ENCODE measurements at regions not wholly inside any gene's neighbourhood (a gene's known extent, or its start where the extent isn't known, plus 50 kb on each side); places are given as distances from the start of the nearest gene placed in this dataset.

DNA sequence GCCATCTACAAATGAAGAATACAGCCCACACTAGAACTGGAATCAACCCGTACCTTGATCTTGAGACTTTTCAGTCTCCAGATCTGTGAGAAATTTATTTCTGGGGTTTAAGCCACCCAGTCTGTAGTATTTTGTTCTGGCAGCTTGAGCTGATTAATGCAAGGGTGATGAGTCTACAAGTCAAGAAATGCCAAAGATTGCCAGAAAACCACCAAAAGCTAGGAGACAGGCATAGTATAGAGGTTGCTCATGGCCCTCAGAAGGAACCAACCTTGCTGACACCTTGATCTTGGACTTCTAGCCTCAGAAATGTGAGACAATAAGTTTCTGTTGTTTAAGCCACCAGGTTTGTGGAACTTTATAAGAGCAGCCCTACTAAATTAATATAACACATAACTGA, 428.2 kb upstream of the KLF12 start:
- Histone ChIP-seq H3K27ac (replicated peaks in 1 of 4) (no peak overlapping the region), H3K4me1 (no peaks in the 10 kb centered on the region), H3K36me3 (no peaks in the 10 kb centered on the region), H3K27me3 (no peaks in the 10 kb centered on the region), H3K4me3 (no peak overlapping the region), H3K9me3 (no peaks in the 10 kb centered on the region)
- no peak for TF ChIP-seq EP300 (IDR thresholded peaks at IDR 0.05)
- TF ChIP-seq, protein P1, sequence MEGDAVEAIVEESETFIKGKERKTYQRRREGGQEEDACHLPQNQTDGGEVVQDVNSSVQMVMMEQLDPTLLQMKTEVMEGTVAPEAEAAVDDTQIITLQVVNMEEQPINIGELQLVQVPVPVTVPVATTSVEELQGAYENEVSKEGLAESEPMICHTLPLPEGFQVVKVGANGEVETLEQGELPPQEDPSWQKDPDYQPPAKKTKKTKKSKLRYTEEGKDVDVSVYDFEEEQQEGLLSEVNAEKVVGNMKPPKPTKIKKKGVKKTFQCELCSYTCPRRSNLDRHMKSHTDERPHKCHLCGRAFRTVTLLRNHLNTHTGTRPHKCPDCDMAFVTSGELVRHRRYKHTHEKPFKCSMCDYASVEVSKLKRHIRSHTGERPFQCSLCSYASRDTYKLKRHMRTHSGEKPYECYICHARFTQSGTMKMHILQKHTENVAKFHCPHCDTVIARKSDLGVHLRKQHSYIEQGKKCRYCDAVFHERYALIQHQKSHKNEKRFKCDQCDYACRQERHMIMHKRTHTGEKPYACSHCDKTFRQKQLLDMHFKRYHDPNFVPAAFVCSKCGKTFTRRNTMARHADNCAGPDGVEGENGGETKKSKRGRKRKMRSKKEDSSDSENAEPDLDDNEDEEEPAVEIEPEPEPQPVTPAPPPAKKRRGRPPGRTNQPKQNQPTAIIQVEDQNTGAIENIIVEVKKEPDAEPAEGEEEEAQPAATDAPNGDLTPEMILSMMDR (IDR thresholded peaks at IDR 0.05): no peak
- TF ChIP-seq POLR2AphosphoS5 (IDR thresholded peaks at IDR 0.05): no peak
- no peak for TF ChIP-seq POLR2A (IDR thresholded peaks at IDR 0.05; ENCODE audit: low read depth)
- intact Hi-C loops (cut with DNase I): no loop called here
- 100% methylated on average over 1 of the region's 1 CpG for WGBS
- no peak for DNase-seq (ENCODE audit: extremely low spot score)

DNA sequence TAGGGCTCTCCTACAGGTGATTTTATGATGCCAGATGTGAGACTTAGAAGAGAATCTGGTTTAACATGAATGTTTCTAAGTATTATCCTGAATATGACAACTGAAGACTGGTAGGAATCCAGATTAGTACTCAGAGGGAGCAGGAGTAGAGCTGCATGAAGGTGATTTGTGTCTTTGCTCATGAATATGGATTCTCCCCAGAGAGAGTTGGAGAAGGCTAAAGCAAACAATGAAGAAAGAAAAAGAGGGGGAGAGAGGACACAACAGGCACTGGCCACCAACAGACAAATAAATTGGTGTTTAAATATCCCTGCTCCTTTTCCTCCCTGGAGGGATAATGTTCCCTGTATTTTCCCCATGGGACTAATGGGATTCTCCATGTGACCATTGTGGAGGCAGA, 427.0 kb upstream of the KLF12 start:
- Histone ChIP-seq H3K4me3 (no peak overlapping the region), H3K27me3 (no peaks in the 10 kb centered on the region), H3K9me3 (no peaks in the 10 kb centered on the region), H3K36me3 (no peaks in the 10 kb centered on the region), H3K4me1 (no peaks in the 10 kb centered on the region), H3K27ac (replicated peaks in 1 of 4) (no peak overlapping the region)
- intact Hi-C loops (cut with DNase I): no loop called here
- TF ChIP-seq, protein P1 (IDR thresholded peaks at IDR 0.05): no peak
- no peak for TF ChIP-seq EP300 (IDR thresholded peaks at IDR 0.05)
- no peak for TF ChIP-seq POLR2AphosphoS5 (IDR thresholded peaks at IDR 0.05)
- no peak for TF ChIP-seq POLR2A (IDR thresholded peaks at IDR 0.05; ENCODE audit: low read depth)
- no peak for DNase-seq (ENCODE audit: extremely low spot score)

DNA sequence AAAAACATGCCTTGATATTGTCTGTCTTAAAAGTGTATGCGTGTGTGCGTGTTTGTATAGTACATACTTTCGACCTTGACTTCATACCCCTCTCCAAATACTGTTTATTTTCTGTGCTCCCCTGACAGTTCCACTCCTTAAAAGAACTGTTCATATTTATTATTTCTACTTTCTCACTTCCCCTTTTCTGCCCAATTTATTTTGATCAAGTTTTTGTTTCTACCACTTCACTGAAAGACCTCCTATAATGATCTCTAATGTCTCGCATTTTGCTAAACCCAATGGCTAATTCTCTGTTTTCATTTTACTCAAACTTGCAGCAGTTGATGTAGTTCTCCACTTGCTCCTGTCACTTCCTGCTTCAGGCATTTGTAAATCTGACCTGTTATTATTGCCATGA, 426.1 kb upstream of the KLF12 start:
- 92% methylated on average over 4 of the region's 4 CpGs for WGBS

DNA sequence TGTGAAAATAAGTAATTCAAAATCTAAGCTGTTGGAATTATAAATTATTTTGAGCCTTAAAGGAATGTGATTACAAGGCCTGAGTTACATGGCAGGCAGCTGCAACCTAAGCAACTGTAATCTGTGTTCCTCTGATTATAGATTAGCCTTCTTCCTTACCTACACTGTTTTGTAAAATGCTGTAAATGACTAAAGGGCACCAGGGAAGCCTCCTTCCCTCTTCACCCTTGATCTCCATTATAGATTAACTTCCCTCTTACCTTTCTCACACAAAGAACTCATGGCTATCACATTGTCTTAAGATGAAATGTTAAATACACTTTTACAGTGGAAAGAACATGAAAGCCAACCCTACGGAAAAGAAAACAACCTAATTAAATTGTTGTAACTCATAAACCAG, 423.7 kb upstream of the KLF12 start:
- intact Hi-C loops (cut with DNase I): no loop called here

More for the DNA sequence above, 426.1 kb upstream of the KLF12 start:
- Histone ChIP-seq H3K36me3 (no peaks in the 10 kb centered on the region), H3K9me3 (no peaks in the 10 kb centered on the region), H3K4me1 (no peaks in the 10 kb centered on the region), H3K27me3 (no peaks in the 10 kb centered on the region), H3K27ac (replicated peaks in 1 of 4) (no peak overlapping the region), H3K4me3 (no peak overlapping the region)
- no peak for DNase-seq (ENCODE audit: extremely low spot score)
- intact Hi-C loops (cut with DNase I): no loop called here
- TF ChIP-seq POLR2A (IDR thresholded peaks at IDR 0.05; ENCODE audit: low read depth) (no peak), POLR2AphosphoS5 (IDR thresholded peaks at IDR 0.05) (no peak), EP300 (IDR thresholded peaks at IDR 0.05) (no peak)
- TF ChIP-seq, protein P1 (IDR thresholded peaks at IDR 0.05): no peak

More for the DNA sequence above, 423.7 kb upstream of the KLF12 start:
- no peak for DNase-seq (ENCODE audit: extremely low spot score)
- Histone ChIP-seq H3K27ac (replicated peaks in 1 of 4) (no peak overlapping the region), H3K4me1 (no peaks in the 10 kb centered on the region), H3K36me3 (no peaks in the 10 kb centered on the region), H3K9me3 (no peaks in the 10 kb centered on the region), H3K4me3 (no peak overlapping the region), H3K27me3 (no peaks in the 10 kb centered on the region)
- 93% methylated on average over 1 of the region's 1 CpG for WGBS
- TF ChIP-seq POLR2AphosphoS5 (IDR thresholded peaks at IDR 0.05): no peak
- no peak for TF ChIP-seq POLR2A (IDR thresholded peaks at IDR 0.05; ENCODE audit: low read depth)
- TF ChIP-seq, protein P1 (IDR thresholded peaks at IDR 0.05): no peak
- TF ChIP-seq EP300 (IDR thresholded peaks at IDR 0.05): no peak
